ENCODE measurements at regions not wholly inside any gene's neighbourhood (a gene's known extent, or its start where the extent isn't known, plus 50 kb on each side); places are given as distances from the start of the nearest gene placed in this dataset.
"Not testable (repeated sequence)": the region's sequence is repeated elsewhere in the genome, so short reads cannot be mapped to it uniquely, and the experiment has no call there.

- DNase-seq (ENCODE audit: low spot score): no peak
Observed at GRCh38 chr13:94902722-94903407, 190.5 kb upstream of the SOX21 start.

GRCh38 chr13:94901070-94901469, 188.7 kb upstream of the SOX21 start:
- DNase-seq (ENCODE audit: low spot score): no peak

DNA sequence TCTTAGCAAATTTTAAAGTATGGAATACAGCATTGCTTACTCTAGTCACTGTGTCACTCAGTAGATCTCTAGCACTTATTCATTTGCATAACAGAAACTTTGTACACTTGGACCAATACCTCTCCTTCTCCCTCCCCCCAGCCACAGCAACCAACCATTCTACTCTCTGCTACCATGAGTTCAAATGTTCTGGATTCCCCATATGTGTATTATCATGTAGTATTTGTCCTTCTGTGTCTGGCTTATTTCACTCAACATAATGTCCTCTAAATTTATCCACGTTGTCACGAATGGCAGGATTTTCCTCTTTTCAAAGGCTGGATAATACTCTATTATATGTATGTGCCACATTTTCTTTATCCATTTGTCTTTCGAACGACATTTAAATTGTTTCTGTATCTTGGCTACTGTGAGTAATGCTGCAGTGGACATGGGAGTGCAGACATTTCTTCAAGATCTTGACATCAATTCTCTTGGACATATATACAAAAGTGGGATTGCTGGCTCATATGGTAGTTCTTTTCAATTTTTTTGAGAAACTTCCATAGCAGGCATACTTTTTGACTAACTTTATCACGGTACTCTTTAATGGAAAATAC, 184.5 kb upstream of the SOX21 start:
- DNase-seq (ENCODE audit: low spot score): no peak

GRCh38 chr13:94896238-94896637, 183.9 kb upstream of the SOX21 start:
- DNase-seq (ENCODE audit: low spot score): no peak

DNA sequence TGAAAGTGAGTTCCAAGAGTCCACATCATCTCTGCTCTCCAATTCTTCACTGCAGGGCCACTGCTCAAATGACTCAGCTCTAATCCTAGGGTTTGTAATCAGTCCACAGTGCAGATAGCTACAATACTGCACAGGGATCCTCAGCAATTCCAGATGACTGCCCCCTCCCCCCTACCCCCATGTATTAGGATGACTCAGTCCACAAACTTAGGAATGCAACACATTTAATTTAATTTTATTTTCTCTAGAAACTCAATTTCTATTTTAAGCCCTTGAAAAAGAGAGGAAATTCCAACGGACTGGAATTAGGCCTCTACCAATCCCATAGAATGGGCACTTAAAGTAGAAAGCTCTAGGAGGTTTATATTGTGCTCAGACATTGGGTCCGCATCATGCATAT, 173.8 kb upstream of the SOX21 start:
- no peak for DNase-seq (ENCODE audit: low spot score)

GRCh38 chr13:94880463-94880862, 168.1 kb upstream of the SOX21 start:
- no peak for DNase-seq (ENCODE audit: low spot score)

DNA sequence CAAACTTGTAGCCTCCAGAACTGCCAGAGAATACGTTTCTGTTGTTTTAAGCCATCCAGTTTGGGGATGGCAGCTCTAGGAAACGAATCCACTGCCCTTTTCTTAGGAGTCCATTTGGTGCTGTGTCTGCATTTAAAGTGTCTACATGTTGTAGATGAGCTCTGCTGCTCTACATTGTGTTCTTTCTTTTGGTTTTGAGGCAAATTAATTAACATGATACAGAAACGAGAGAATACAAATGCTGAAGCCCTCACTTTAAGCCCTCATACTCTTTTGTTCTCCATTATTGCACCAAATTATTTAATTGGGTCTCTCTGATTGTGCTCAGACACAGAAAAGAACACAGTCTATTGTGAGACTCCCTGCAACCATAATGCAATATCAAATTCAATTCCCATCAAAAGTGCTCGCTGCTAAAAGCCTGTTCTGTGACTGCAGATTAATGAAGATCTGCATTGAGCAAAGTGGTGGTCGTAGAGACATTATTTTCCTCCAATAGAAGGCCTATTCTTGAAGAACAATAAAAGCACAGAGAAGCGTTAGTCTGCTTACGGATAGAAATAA, 166.3 kb upstream of the SOX21 start:
- DNase-seq (ENCODE audit: low spot score): no peak

GRCh38 chr13:94864474-94864873, 152.1 kb upstream of the SOX21 start:
- DNase-seq (ENCODE audit: low spot score): no peak

- DNase-seq (ENCODE audit: low spot score): no peak
Observed at GRCh38 chr13:94860981-94861407, 148.6 kb upstream of the SOX21 start.

GRCh38 chr13:94859811-94860210, 147.5 kb upstream of the SOX21 start:
- no peak for DNase-seq (ENCODE audit: low spot score)

GRCh38 chr13:94859278-94859691, 146.9 kb upstream of the SOX21 start:
- DNase-seq (ENCODE audit: low spot score): peak; percentile 84

GRCh38 chr13:94858856-94859255, 146.5 kb upstream of the SOX21 start:
- DNase-seq (ENCODE audit: low spot score): no peak

DNA sequence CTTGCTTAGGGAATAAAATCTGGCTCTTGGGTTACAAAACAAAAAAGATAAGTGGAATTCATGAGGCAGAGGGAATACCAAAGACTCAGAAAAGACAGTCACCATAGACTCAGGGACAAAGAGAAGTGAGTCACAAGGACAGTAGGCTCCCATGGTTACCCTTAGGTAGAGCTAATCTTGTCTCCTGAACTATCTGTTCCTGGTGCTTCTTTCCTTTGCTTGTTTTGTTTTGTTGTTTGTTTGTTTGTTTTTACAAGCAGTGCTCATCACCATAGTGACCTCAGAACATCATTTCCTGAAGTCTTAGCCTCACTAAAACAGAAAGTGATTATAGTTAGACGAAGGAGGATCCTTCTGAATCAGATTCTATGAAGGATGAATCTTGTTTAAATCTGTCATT, 142.3 kb upstream of the SOX21 start:
- no peak for DNase-seq (ENCODE audit: low spot score)

DNA sequence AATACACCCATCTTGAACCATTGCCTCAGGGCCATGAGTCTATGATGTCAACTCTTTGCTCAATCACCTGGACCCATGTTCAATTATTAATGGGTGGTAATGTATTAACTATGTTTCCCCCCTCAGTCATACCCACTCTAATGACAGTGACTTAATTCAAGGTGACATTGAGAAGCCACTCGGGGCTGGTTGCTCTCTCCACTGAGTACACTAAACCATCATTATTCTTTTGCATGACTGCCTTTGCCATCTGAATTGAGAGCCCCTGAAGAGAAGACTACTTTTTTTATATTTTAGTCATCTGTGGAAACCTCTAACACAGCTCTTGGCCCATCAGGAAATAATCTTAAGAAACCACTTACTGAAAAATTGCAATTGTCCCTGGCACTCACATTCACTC, 139.2 kb upstream of the SOX21 start:
- no peak for DNase-seq (ENCODE audit: low spot score)

DNA sequence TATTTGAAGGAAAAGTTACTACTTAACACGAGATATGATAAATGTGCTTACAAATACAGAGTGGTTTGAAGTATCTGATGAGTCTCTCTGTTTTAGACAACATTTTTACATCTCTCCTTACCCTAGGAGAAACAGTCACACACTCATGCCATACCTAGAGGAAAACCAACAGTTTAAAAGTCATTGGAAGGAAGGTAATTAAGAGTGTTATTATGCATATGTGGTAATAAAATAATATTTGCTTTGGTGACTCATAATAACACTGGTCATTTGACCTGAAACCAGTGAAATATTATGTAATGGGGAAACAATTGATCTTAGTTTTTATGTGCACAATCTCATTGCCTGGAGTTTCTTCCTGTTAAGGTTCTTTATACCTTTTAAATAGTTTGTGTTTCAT, 136.9 kb upstream of the SOX21 start:
- DNase-seq (ENCODE audit: low spot score): no peak

GRCh38 chr13:94842901-94843300, 130.6 kb upstream of the SOX21 start:
- DNase-seq (ENCODE audit: low spot score): no peak

- DNase-seq (ENCODE audit: low spot score): not testable (repeated sequence)
Observed at GRCh38 chr13:94837056-94837455, 124.7 kb upstream of the SOX21 start.

- no peak for DNase-seq (ENCODE audit: low spot score)
Observed at GRCh38 chr13:94829837-94830365, 117.6 kb upstream of the SOX21 start.

DNA sequence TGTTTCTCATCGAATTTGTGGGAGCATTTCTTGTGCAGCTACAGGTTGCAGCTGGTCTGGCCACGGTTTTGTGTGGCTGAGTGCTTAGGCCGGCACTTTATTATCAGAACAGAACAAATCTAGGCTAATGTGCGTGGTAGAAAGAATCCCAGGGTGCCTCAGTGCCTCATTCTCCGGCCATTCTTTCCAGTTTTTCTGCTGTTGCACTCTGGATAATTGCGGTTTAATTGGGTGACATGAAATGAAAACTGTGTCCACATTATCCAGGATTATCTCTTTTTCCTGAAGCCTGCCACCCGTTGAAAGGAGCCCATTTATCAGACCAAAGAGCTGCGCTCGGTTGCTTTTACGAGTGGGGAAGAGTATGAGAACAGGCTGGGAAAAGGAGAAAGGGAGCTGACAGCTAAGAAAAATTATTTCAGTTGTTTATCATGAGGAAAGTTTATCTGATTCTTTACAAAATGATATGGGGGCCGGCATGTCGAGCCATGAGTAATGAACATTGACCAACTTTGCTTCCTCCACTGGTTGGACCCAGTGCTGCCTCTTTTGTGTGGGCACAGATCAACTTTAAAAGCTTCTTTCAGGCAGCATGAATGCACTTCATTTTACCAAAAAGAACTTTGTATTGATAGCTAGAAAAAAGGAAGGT, 117.0 kb upstream of the SOX21 start:
- no peak for DNase-seq (ENCODE audit: low spot score)

DNA sequence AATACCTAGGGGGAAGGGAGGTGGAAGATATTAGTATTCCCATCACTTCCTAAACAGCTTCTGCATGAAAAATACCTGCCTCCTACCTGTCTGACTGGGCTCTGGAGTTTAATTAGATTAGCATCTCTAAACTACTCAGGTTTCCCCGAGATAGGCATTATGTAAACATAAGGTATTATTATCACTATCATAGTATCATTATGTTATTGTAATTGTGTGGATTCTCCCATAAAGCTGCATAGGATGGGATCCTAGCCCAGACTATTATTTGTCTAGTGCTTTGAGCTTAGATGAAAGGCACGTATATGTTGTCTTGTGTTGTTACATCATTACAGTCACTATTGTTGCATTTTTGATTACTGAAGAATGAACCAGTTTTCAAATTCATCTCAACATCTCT, 115.2 kb upstream of the SOX21 start:
- DNase-seq (ENCODE audit: low spot score): no peak

- DNase-seq (ENCODE audit: low spot score): peak; percentile 83
Observed at GRCh38 chr13:94825507-94825906, 113.2 kb upstream of the SOX21 start.

GRCh38 chr13:94824601-94825000, 112.3 kb upstream of the SOX21 start:
- no peak for DNase-seq (ENCODE audit: low spot score)

- no peak for DNase-seq (ENCODE audit: low spot score)
Observed at GRCh38 chr13:94822356-94822755, 110.0 kb upstream of the SOX21 start.

All from Ammon's horn (tissue), 1 donor.